Effector memory CD8-positive, alpha-beta T cell (primary cell): ENCODE measurements at regions not wholly inside any gene's neighbourhood (a gene's known extent, or its start where the extent isn't known, plus 50 kb on each side); places are given as distances from the start of the nearest gene placed in this dataset.

Experiments
- ATAC-seq: fragments of 150-1000 bp; cut with Tn5 transposase; replicated peaks from 2 replicates; pipeline ENCODE4 v1.10.0; 2021; ENCODE audit warnings: mild to moderate bottlenecking, moderate library complexity
- DNase-seq, 3 experiments: peaks; one replicate each; pipeline ENCODE4 v3.0.0; 2021
- H3K27ac Mint-ChIP-seq, 2 donors: one replicate each; pipeline ENCODE4 v1.8.0; 2022; ENCODE audit warnings: mild to moderate bottlenecking in 2 of 2, mixed read lengths in 2 of 2, moderate library complexity in 2 of 2
- H3K27me3 Mint-ChIP-seq, 2 donors: one replicate each; pipeline ENCODE4 v1.8.0; 2022; ENCODE audit warnings: mixed read lengths in 2 of 2
- H3K36me3 Mint-ChIP-seq: one replicate; pipeline ENCODE4 v1.8.0; 2022; ENCODE audit warnings: mild to moderate bottlenecking, moderate library complexity, mixed read lengths; ENCODE audit not compliant: insufficient read depth
- H3K4me1 Mint-ChIP-seq, 2 donors: one replicate each; pipeline ENCODE4 v1.8.0; 2022; ENCODE audit warnings: low read depth in 2 of 2, mixed read lengths in 2 of 2
- H3K4me3 Mint-ChIP-seq, 2 donors: one replicate each; pipeline ENCODE4 v1.8.0; 2022; ENCODE audit warnings: mild to moderate bottlenecking in 2 of 2, mixed read lengths in 2 of 2, moderate library complexity in 2 of 2
- H3K9me3 Mint-ChIP-seq, 2 donors: one replicate each; pipeline ENCODE4 v1.8.0; 2022; ENCODE audit warnings: mixed read lengths in 2 of 2

GRCh38 chr20:60491051-60491581, 532.9 kb downstream of the CDH26 start:
- no peak for ATAC-seq
- no peak for DNase-seq
- Mint-ChIP-seq H3K9me3 (no peaks in the 10 kb centered on the region), H3K36me3 (peaks cover 4% of the 10 kb centered on the region), H3K27me3 (peaks cover 5 to 45% of the 10 kb centered on the region in 2 donors), H3K27ac (no peak overlapping the region), H3K4me3 (no peak overlapping the region), H3K4me1 (no peaks in the 10 kb centered on the region)

GRCh38 chr20:60494476-60494875, 536.3 kb downstream of the CDH26 start:
- H3K4me1 Mint-ChIP-seq: no peaks in the 10 kb centered on the region
- ATAC-seq: no peak
- H3K36me3 Mint-ChIP-seq: peaks cover 4% of the 10 kb centered on the region
- H3K27me3 Mint-ChIP-seq: peaks cover 0 to 18% of the 10 kb centered on the region in 2 donors
- H3K9me3 Mint-ChIP-seq: no peaks in the 10 kb centered on the region
- H3K4me3 Mint-ChIP-seq: no peak overlapping the region
- no peak overlapping the region for H3K27ac Mint-ChIP-seq
- DNase-seq: no peak

- no peaks in the 10 kb centered on the region for H3K9me3 Mint-ChIP-seq
- H3K4me1 Mint-ChIP-seq: no peaks in the 10 kb centered on the region
- DNase-seq (no peak), ATAC-seq (no peak)
- no peak overlapping the region for H3K4me3 Mint-ChIP-seq
- no peak overlapping the region for H3K27ac Mint-ChIP-seq
- H3K27me3 Mint-ChIP-seq: peaks cover 14 to 35% of the 10 kb centered on the region in 2 donors
- H3K36me3 Mint-ChIP-seq: peaks cover 4% of the 10 kb centered on the region
These were observed 539.2 kb downstream of the CDH26 start for GRCh38 chr20:60497298-60498035.

- H3K27ac Mint-ChIP-seq: no peak overlapping the region
These were observed 541.9 kb downstream of the CDH26 start for GRCh38 chr20:60500038-60500701.

GRCh38 chr20:60501048-60501447, 542.8 kb downstream of the CDH26 start:
- ATAC-seq (no peak), DNase-seq (no peak)
- Mint-ChIP-seq H3K27me3 (peaks cover 14 to 33% of the 10 kb centered on the region in 2 donors), H3K27ac (no peak overlapping the region), H3K36me3 (no peaks in the 10 kb centered on the region), H3K4me1 (no peaks in the 10 kb centered on the region), H3K4me3 (no peak overlapping the region), H3K9me3 (no peaks in the 10 kb centered on the region)

More at GRCh38 chr20:60500038-60500701, 541.9 kb downstream of the CDH26 start:
- DNase-seq (no peak), ATAC-seq (no peak)
- Mint-ChIP-seq H3K4me1 (no peaks in the 10 kb centered on the region), H3K36me3 (no peaks in the 10 kb centered on the region), H3K4me3 (no peak overlapping the region), H3K9me3 (no peaks in the 10 kb centered on the region), H3K27me3 (peaks cover 14 to 33% of the 10 kb centered on the region in 2 donors)

- peaks cover 21 to 45% of the 10 kb centered on the region in 2 donors for H3K27me3 Mint-ChIP-seq
- no peaks in the 10 kb centered on the region for H3K4me1 Mint-ChIP-seq
- no peaks in the 10 kb centered on the region for H3K36me3 Mint-ChIP-seq
- no peak overlapping the region for H3K4me3 Mint-ChIP-seq
- ATAC-seq (no peak), DNase-seq (no peak)
- no peak overlapping the region for H3K27ac Mint-ChIP-seq
- H3K9me3 Mint-ChIP-seq: no peaks in the 10 kb centered on the region
These were observed 544.7 kb downstream of the CDH26 start for GRCh38 chr20:60502881-60503280.

GRCh38 chr20:60505423-60505822, 547.2 kb downstream of the CDH26 start:
- Mint-ChIP-seq H3K4me3 (no peak overlapping the region), H3K36me3 (no peaks in the 10 kb centered on the region), H3K27me3 (peaks cover 25 to 59% of the 10 kb centered on the region in 2 donors), H3K4me1 (no peaks in the 10 kb centered on the region), H3K9me3 (no peaks in the 10 kb centered on the region), H3K27ac (no peak overlapping the region)
- DNase-seq (no peak), ATAC-seq (no peak)

- H3K27me3 Mint-ChIP-seq: peaks cover 19 to 57% of the 10 kb centered on the region in 2 donors
- H3K9me3 Mint-ChIP-seq: no peaks in the 10 kb centered on the region
- H3K27ac Mint-ChIP-seq: no peak overlapping the region
- no peaks in the 10 kb centered on the region for H3K36me3 Mint-ChIP-seq
- no peak overlapping the region for H3K4me3 Mint-ChIP-seq
- no peaks in the 10 kb centered on the region for H3K4me1 Mint-ChIP-seq
- DNase-seq (no peak), ATAC-seq (no peak)
These were observed 547.8 kb downstream of the CDH26 start for GRCh38 chr20:60506061-60506460.

GRCh38 chr20:60507087-60507694, 549.0 kb downstream of the CDH26 start:
- H3K4me3 Mint-ChIP-seq: no peak overlapping the region
- no peaks in the 10 kb centered on the region for H3K9me3 Mint-ChIP-seq
- no peaks in the 10 kb centered on the region for H3K36me3 Mint-ChIP-seq
- ATAC-seq (no peak), DNase-seq (no peak)
- no peaks in the 10 kb centered on the region for H3K4me1 Mint-ChIP-seq
- peaks cover 14 to 55% of the 10 kb centered on the region in 2 donors for H3K27me3 Mint-ChIP-seq
- H3K27ac Mint-ChIP-seq: no peak overlapping the region

- Mint-ChIP-seq H3K4me1 (no peaks in the 10 kb centered on the region), H3K27ac (no peak overlapping the region), H3K36me3 (no peaks in the 10 kb centered on the region), H3K9me3 (no peaks in the 10 kb centered on the region), H3K4me3 (no peak overlapping the region), H3K27me3 (peaks cover 14 to 57% of the 10 kb centered on the region in 2 donors)
- DNase-seq (no peak), ATAC-seq (no peak)
These were observed 551.2 kb downstream of the CDH26 start for GRCh38 chr20:60509407-60509806.

- DNase-seq (no peak), ATAC-seq (no peak)
- H3K27me3 Mint-ChIP-seq: peaks cover 14 to 57% of the 10 kb centered on the region in 2 donors
- no peak overlapping the region for H3K4me3 Mint-ChIP-seq
- no peaks in the 10 kb centered on the region for H3K4me1 Mint-ChIP-seq
- H3K9me3 Mint-ChIP-seq: no peaks in the 10 kb centered on the region
- no peak overlapping the region for H3K27ac Mint-ChIP-seq
- H3K36me3 Mint-ChIP-seq: no peaks in the 10 kb centered on the region
These were observed 552.1 kb downstream of the CDH26 start for GRCh38 chr20:60510356-60510755.

- Mint-ChIP-seq H3K27me3 (peaks cover 8 to 50% of the 10 kb centered on the region in 2 donors), H3K4me1 (no peaks in the 10 kb centered on the region), H3K27ac (no peak overlapping the region), H3K36me3 (no peaks in the 10 kb centered on the region), H3K4me3 (no peak overlapping the region), H3K9me3 (no peaks in the 10 kb centered on the region)
- no peak for DNase-seq
- ATAC-seq: no peak
These were observed 554.2 kb downstream of the CDH26 start for GRCh38 chr20:60512443-60512842.

GRCh38 chr20:60513141-60513540, 554.9 kb downstream of the CDH26 start:
- Mint-ChIP-seq H3K36me3 (no peaks in the 10 kb centered on the region), H3K9me3 (peaks cover 0 to 2% of the 10 kb centered on the region in 2 donors), H3K27me3 (peaks cover 14 to 53% of the 10 kb centered on the region in 2 donors), H3K4me3 (no peak overlapping the region), H3K27ac (no peak overlapping the region), H3K4me1 (no peaks in the 10 kb centered on the region)
- DNase-seq (no peak), ATAC-seq (no peak)
